Inflammatory macrophage (primary cell): ENCODE measurements at regions not wholly inside any gene's neighbourhood (a gene's known extent, or its start where the extent isn't known, plus 50 kb on each side); places are given as distances from the start of the nearest gene placed in this dataset.
"Not testable (repeated sequence)": the region's sequence is repeated elsewhere in the genome, so short reads cannot be mapped to it uniquely, and the experiment has no call there.

Experiments used
- DNase-seq, 2 donors: peaks; one replicate each; pipeline ENCODE4 v3.0.0-alpha.2; 2020 to 2022

DNA sequence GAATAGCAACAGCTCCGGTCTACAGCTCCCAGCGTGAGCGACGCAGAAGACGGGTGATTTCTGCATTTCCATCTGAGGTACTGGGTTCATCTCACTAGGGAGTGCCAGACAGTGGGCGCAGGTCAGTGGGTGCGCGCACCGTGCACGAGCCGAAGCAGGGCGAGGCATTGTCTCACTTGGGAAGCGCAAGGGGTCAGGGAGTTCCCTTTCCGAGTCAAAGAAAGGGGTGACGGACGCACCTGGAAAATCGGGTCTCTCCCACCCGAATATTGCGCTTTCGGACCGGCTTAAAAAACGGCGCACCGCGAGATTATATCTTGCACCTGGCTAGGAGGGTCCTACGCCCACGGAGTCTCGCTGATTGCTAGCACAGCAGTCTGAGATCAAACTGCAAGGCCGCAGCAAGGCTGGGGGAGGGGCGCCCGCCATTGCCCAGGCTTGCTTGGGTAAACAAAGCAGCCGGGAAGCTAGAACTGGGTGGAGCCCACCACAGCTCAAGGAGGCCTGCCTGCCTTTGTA is 442.3 kb upstream of the NFIA start:
- not testable (repeated sequence) for DNase-seq

DNA sequence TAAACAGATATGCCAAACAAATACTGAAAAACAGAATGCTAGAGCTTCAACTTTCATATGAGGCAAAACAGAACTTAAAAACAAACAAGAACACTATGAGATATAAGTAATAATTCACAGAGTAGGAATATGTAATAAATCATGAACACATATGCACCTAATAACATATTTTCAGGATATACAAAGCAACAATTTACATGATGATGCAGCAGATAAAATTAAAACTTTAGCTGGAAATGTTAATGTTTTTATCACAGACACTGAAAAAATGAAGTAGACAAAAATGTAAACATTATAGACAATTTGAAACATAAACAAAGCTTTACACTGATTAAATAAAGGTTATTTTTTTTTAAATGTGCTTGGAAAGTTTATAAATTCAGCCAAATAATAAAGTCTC is 443.1 kb upstream of the NFIA start:
- DNase-seq = no peak

DNA sequence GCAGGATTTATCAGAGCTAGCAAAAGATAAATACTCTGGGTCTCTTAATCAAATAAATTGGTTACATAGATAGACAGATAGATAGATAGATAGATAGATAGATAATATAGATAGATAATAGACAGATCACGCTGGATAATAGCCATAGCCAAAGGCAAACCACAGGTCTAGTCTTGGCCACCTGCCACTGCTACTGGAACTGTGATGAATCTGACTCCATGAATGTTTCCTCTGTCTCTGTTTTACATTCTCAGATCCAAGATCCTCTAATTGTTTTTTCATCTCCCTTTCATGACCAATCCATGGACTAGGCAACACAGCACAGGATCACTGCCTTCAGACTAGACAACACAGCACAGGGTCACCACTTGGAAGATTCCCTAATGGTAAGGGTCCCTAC is 444.7 kb upstream of the NFIA start:
- DNase-seq = no peak

DNA sequence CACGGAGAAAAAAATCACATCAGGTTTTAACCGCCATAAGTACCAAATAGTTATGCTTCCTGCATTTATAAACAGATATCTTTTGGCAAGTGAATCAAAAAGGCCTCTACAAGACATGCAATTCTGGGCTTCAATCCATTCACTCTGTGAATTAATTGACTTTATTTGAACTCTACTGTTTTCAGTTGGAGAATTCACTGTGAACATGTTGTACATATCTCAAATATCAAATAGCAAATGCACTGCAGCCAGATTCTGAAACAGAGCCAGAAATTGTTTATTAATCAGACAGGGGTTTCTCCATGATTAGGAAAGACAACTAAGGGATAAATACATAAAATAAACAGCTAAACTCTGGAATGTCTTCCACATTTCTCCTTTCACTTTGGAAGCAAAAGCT is 445.4 kb upstream of the NFIA start:
- no peak for DNase-seq

GRCh38 chr1:60634106-60634505 is 448.3 kb upstream of the NFIA start:
- DNase-seq = no peak

GRCh38 chr1:60622486-60622885 is 459.9 kb upstream of the NFIA start:
- no peak for DNase-seq

DNA sequence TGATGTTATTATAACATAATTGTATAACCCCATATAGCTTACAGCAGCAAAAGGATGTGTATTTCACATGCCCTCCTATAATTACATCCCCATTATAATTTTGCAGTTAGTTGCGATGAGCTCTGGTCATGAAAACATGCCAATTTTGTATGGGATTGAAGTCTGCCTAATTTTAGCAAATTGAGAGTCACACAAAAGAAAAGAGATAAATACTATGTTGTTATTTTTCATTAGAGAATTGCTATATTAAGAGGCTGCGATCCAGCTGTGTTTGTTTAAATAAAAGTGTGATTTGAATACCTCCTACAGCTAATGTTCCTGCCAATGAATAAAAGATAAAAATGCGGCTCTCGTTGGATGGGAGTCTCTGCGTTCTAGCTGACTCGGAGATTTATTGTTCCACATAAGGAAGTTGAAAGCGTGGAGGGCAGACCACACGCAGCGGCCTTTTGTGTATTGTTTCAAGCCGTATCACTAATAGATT is 461.0 kb upstream of the NFIA start:
- DNase-seq = peak in 1 of 2 donors; percentile 11

DNA sequence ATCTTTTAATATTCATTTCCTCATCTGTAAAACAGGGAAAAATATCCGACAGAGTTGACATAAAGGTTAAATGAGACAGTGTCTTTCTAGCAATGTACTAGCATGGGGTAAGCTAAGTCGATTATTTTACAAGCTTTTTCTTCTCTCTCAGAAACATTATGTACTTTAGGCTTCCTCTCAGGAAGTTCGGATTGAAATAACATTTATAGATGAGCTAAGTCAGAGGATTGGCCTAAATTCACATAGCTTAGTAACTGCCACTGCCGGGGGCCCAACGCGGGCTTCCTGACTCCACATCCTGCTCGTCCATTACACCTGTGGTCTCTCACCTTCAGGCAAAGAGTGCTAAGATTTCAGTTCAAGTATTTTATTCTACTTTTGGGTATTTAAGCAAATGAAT is 462.3 kb upstream of the NFIA start:
- no peak for DNase-seq

- no peak for DNase-seq
These were observed 462.8 kb upstream of the NFIA start for GRCh38 chr1:60619581-60619980.

DNA sequence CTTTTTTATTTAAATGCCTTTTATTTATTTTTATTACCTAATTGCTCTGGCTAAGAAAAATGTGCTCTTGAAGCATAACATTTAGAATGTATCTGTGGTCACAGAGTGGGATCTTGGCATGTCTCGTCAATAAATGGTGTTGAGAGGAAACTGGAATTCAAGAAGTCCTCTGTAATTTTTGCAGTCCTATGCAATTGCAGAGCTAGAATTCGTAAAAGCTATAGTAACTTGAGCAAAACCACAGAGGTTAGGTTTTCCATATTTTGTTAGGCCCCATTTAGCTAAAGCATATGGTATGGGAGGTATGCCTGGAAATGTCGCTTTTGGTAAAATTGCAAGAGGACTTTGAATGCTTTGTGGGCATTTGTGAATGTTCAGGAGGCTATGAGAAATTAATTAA is 466.7 kb upstream of the NFIA start:
- DNase-seq = no peak

DNA sequence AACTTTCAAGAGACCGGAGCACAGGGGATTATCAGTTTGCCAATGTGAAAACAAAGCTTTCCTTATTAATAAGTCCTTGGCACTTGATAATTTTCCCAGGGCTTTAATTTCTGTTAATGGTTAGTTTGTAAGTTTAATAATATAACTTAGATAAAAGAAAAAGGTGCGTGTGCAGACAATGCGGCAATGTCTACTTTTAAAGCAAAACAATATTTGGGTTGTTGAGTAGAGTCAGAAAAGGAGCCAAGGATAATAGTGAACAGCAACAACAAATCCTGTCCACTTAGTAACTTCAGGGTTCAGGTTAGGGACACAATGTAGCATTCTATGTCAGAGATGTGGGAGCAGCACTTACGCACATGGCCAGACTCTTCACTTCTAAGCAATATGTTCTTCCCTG is 469.6 kb upstream of the NFIA start:
- no peak for DNase-seq

DNA sequence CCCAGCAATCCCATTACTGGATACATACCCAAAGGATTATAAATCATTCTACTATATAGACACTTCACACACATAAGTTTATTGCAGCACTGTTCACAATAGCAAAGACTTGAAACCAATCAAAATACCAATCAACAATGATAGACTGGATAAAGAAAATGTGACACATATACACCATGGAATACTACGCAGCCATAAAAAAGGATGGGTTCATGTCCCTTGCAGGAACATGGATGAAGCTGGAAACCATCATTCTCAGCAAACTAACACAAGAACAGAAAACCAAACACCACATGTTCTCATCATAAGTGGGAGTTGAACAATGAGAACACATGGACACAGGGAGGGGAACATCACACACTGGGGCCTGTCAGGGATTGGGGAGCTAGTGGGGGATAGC is 475.4 kb upstream of the NFIA start:
- not testable (repeated sequence) for DNase-seq

DNA sequence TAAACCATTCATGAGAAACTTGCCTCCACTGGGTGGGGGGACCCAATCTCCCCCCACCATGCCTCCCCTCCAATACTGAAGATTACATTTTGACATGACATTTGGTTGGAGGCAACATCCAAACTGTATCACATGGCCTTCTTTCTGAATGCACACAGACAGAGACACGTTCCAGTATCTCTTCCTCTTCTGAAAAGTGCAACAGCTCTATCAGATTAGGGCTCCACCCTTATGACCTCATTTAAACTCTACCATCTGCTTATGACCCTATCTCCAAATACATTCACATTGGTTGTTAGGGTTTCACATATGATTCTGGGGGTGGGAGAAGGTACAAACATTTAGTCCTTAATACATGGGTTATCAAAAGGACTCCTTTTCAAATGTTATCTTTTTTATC is 481.8 kb upstream of the NFIA start:
- DNase-seq = no peak

GRCh38 chr1:60599574-60599973 is 482.8 kb upstream of the NFIA start:
- no peak for DNase-seq

GRCh38 chr1:60598041-60598910 is 484.1 kb upstream of the NFIA start:
- no peak for DNase-seq

DNA sequence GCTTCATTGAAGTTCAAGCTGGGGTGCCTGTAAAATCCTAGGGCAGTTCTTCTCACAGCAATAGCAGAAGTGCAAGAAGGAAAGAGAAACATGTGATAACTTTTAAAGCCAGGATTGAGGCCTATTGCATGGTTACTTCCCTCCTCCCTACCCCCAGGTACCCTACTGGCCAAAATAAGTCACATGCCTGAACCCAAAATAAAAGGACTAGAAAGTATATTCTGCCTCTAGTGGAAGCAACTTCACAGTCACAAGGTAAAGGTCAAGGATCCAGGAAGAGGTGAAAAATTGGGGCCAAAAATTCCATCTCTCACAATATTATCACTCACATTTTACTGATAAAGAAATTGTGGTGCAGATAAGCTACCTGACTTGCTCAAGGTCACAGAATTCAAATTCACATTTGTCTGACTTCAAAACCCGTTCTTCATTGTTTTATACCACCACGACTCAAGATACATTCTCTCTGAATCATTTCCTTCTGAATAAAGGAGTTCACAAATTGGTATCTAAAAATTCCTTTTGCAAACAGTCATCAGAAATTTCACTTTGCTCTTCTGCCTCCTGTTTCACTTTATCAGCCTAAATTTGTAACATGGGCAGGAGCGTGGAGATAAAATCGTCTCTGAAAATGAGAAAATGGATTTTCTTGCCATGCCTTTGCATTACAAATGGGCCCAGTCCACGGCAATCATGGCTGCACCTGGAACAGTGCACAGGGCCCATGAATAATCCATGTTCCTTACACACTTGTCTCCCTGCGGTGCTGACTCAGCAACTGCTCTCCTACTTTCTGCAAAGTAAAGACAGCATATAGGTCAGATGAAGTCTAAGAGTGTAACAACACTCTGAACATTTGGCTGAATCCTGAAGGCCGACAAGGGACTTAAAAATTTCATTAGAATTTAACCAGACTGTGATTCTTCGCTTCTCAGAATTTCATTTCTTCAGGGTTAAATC is 485.3 kb upstream of the NFIA start:
- peak; percentile 2 to 28 for DNase-seq

DNA sequence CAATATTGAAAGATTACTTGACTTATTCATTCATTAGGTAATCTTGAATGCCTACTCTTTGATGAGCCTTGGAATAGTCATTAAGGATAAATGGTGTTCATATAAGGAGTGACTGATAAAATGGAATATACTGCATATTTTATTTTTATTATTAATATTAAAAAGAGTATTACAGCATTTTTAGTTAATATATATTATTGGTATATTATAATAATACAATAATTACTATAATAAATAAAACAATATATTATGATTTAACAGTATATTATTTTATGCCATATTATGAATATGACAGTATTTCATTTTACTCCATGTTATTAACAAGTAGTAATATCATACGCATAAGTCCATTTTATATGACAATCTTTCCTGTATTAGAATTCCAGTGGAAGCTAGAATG is 490.8 kb upstream of the NFIA start:
- DNase-seq = no peak

GRCh38 chr1:60589916-60590315 is 492.4 kb upstream of the NFIA start:
- no peak for DNase-seq

DNA sequence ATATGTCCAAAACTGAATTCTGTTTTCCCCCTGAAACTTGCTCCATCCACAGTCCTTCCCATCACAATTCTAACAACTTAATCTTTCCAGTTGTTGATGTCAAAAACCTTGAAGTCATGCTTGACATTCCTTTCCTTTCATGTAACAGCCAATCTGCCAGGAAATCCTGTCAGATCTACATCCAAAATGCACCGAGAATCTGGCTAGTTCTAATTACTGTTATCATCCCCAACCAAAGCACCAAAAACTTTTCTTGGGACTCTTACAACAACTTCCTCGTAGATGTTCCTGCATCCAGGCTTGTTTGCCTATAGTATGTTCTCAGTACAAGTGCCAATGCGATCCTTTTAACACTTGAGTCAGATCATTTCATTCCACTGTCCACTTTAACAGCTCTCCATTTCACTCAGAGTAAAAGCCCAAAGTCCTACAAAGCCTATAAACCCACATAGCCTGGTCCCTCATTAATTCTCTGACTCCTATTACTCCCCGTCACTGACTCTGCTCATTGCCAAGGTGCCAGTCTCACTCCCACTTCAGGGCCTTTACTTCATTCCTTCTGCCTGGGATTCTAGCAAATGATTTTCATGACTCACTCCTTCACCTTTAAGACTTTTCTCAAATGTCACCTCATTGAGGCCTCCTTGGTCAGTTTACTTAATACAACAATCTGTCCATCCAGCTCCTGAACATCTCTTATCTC is 493.2 kb upstream of the NFIA start:
- no peak for DNase-seq

- DNase-seq = no peak
These were observed 498.0 kb upstream of the NFIA start for GRCh38 chr1:60584371-60584770.

DNA sequence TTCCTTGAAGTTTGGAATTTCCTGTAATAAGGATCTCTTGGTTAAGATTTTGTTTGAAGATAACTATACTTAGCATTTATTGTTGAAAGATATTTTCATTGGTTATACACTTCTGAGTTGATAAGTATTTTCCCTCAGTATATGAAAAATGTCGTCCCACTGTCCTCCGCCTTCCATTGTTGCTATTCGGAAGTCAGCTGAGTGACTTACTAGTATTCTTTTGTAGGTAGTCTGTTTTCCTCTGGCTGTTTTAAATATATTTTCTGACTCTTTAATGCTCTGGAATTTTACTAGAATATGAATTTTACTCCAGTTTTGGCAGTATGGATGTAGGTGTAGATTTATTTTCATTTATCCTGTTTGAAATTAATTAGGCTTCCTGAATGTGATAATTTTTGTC is 498.7 kb upstream of the NFIA start:
- DNase-seq = no peak

DNA sequence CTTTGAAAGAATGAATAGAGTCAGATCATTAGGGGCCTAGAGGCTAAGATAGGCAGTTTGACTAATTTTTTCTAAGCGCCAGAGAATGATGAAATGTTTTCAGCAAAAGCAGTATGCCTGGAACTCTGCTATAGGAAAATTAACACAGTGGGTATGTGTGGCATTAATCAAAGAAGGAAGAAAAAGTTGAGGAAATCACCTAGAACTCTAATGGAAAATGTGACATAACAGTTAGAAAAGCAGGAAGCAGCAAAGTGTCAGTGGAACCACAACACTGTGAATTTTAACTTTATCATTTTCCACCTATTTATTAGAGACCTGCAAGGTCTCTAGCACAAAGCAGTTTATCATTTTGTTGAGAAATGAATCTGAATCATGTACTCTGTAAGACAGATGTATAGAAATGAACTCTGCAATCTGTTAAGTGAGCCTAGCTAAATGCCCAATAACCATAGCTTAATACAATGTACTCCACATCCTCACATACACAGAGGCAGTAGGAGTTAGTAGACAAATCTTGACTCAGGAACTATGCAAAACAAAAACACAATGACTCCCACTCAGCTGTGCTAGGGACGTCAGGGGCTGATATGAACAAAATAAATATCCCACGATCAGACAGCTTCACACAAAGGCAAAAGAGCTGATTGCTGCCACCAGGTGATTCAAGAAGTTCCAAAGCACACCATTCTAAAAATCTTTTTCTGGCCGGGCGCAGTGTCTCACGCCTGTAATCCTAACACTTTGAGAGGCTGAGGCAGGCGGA is 500.7 kb upstream of the NFIA start:
- no peak for DNase-seq
